Stimulated activated naive CD8-positive, alpha-beta T cell treated with anti-CD3 and anti-CD28 coated beads, Interleukin-15, amount 100 ng/mL, for 72 hours (primary cell): ENCODE measurements at regions not wholly inside any gene's neighbourhood (a gene's known extent, or its start where the extent isn't known, plus 50 kb on each side); places are given as distances from the start of the nearest gene placed in this dataset.

Source experiments
- ATAC-seq: fragments of 150-1000 bp; cut with Tn5 transposase; 2 replicates; pipeline ENCODE4 v1.10.0; 2021; ENCODE audit warnings: mild to moderate bottlenecking, moderate library complexity
- DNase-seq, 2 donors: peaks; one replicate each; pipeline ENCODE4 v3.0.0; 2021 to 2022
- H3K27ac Mint-ChIP-seq, 2 donors: one replicate each; pipeline ENCODE4 v1.8.0; 2022; ENCODE audit warnings: mild to moderate bottlenecking in 2 of 2, mixed read lengths in 2 of 2, moderate library complexity in 2 of 2
- H3K27me3 Mint-ChIP-seq: one replicate; pipeline ENCODE4 v1.8.0; 2022; ENCODE audit warnings: mixed read lengths
- H3K4me1 Mint-ChIP-seq: one replicate; pipeline ENCODE4 v1.8.0; 2022; ENCODE audit warnings: mild to moderate bottlenecking, mixed read lengths
- H3K4me3 Mint-ChIP-seq, 2 donors: one replicate each; pipeline ENCODE4 v1.8.0; 2022; ENCODE audit warnings: mild to moderate bottlenecking in 2 of 2, mixed read lengths in 2 of 2, moderate library complexity in 1 of 2
- H3K9me3 Mint-ChIP-seq, 2 donors: one replicate each; pipeline ENCODE4 v1.8.0; 2022; ENCODE audit warnings: mixed read lengths in 2 of 2

DNA sequence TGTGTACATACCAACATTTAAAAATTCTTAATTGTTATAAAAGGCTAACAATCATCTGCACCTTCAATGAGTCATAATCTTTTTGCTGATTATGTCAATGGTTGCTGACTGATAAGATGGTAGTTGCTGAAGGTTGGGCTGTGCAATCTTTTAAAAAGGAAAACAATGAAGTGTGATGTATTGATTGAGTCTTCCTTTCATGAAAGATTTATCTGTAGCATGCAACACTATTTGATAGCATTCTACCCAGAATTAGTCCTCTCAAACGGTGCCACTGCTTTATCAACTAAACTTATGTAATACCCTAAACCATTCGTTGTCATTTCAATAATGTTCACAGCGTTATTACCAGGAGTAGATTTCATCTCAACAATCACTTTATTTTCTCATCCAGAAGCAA, 2360.6 kb downstream of the PCDH9 start:
- ATAC-seq (no peak), DNase-seq (no peak)
- H3K4me3 Mint-ChIP-seq, result no peak overlapping the region
- H3K9me3 Mint-ChIP-seq, result peaks cover 5 to 7% of the 10 kb centered on the region in 2 donors
- H3K27me3 Mint-ChIP-seq, result no peaks in the 10 kb centered on the region
- H3K4me1 Mint-ChIP-seq, result no peaks in the 10 kb centered on the region
- H3K27ac Mint-ChIP-seq, result no peak overlapping the region

DNA sequence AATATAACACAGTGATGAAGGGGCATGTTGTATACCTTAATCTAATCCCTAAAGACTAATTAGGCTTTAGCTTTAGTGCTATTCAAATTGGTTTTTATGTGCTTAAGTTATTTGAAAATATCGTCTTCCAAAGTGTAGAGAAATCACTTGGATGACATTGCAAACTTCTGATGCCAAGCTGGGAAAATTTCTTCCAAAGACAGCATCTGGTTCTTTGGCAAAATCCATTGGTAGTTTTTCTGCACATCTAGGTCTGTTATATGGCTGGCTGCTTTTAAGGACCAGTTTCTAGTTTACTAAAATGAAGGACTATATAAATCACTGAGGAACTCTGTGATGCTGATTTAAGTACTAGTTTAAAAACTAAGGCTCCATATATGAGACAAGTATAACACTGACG, 2362.3 kb downstream of the PCDH9 start:
- H3K27me3 Mint-ChIP-seq, result no peaks in the 10 kb centered on the region
- H3K4me1 Mint-ChIP-seq, result no peaks in the 10 kb centered on the region
- no peak for DNase-seq
- H3K4me3 Mint-ChIP-seq, result no peak overlapping the region
- peaks cover 7 to 10% of the 10 kb centered on the region in 2 donors for H3K9me3 Mint-ChIP-seq
- ATAC-seq, result no peak
- H3K27ac Mint-ChIP-seq, result no peak overlapping the region

DNA sequence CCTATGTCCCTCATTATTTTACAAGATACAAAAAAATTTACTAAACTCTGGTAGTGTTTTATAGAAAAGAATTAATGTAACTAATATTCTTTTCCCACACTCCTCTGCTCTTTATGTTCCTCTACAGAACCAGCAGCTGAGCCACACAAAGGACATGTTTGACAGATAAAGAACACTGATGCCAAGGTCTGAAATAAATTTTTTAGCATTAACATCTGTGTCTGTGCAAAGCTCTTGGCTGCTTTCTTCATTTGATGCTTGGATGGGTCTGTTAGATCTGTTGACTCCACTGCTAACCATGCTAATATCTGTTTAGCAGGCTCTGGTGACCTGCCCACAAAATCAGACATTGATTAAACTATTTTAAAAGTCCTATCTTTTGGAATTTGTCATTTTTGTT, 2363.8 kb downstream of the PCDH9 start:
- no peak overlapping the region for H3K27ac Mint-ChIP-seq
- ATAC-seq (no peak), DNase-seq (no peak)
- H3K9me3 Mint-ChIP-seq, result peaks cover 7 to 10% of the 10 kb centered on the region in 2 donors
- H3K4me3 Mint-ChIP-seq, result no peak overlapping the region
- H3K27me3 Mint-ChIP-seq, result no peaks in the 10 kb centered on the region
- no peaks in the 10 kb centered on the region for H3K4me1 Mint-ChIP-seq

DNA sequence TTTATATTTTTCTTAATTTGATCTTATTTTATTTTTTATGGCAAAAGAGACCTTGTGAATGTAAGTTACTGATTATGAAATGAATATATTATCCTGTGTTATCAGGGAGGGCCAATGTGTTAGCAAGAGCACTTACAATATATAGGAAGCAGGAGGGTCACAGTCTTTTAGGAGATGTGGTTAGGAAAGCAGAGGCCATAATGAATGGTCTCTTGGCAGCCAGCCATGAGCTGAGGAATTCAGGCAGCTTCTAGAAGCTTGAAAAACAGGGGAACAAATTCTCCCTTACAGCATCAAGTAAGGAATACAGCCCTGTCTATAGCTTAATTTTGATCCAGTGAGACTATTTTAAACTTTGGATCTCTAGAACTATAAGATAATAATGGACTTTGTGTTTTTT, 2374.6 kb downstream of the PCDH9 start:
- Mint-ChIP-seq H3K4me3 (no peak overlapping the region), H3K4me1 (no peaks in the 10 kb centered on the region), H3K9me3 (peaks cover 13 to 15% of the 10 kb centered on the region in 2 donors), H3K27me3 (no peaks in the 10 kb centered on the region), H3K27ac (no peak overlapping the region)
- ATAC-seq, result no peak
- DNase-seq, result no peak

DNA sequence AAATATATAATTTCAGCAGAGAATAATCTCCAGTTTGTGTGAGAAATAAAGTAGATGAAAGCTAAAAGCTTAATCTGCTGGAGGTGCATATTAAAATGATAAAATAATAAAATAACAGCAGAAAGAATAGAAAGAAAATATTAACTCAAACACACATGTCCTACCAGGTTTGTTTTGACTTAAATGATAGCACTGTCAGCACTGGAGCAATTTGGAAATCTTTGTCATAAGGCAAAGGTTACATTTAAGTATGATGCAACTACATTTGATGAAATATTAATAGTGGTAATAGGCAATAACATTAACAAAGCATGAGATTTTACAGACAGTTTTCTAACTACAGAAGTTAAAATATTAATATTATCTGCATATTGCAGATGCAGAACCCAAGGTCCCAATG, 2380.1 kb downstream of the PCDH9 start:
- no peaks in the 10 kb centered on the region for H3K4me1 Mint-ChIP-seq
- peaks cover 0 to 11% of the 10 kb centered on the region in 2 donors for H3K9me3 Mint-ChIP-seq
- H3K27me3 Mint-ChIP-seq, result no peaks in the 10 kb centered on the region
- no peak overlapping the region for H3K4me3 Mint-ChIP-seq
- DNase-seq, result no peak
- no peak overlapping the region for H3K27ac Mint-ChIP-seq
- no peak for ATAC-seq

DNA sequence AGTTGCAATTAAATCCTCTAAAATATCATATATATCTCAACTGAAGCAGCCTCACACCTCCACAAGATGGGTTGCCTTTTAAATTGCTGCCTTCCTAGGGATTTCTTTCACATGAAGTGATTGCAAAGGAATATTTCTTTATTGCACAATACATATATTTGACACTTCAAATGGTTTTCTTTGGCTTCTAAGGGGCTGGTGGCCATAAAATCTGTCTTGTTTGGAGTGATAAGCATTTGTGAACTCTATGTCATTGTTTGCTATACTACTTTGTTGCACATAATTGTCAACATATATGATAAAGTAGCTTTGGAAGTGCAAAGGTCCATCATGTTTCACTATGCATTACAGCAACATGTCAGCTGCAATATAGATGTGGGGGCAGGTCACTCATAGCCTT, 2380.9 kb downstream of the PCDH9 start:
- H3K27me3 Mint-ChIP-seq, result no peaks in the 10 kb centered on the region
- peaks cover 6% of the 10 kb centered on the region in 2 donors for H3K9me3 Mint-ChIP-seq
- no peak overlapping the region for H3K4me3 Mint-ChIP-seq
- DNase-seq (no peak), ATAC-seq (no peak)
- no peaks in the 10 kb centered on the region for H3K4me1 Mint-ChIP-seq
- no peak overlapping the region for H3K27ac Mint-ChIP-seq

DNA sequence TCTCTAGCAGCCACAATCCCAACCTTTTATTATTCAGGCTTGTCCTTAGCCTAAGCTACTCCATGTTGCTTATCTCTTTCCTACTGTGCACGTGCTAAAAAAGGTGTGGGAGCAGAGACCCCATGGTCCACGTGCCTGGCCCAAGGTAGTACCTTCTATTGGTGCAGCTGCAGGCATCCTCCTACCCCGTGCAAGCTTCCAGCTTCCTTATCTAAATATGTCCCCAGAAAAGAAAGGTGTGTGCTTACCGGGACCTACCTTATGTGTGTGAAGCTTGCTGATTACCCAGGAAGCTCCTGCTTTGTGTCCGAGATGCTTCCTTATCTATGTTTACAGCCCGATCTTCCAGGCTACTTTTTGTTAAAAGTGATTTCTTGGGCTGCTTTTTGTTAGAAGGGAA, 2382.4 kb downstream of the PCDH9 start:
- DNase-seq, result no peak
- Mint-ChIP-seq H3K4me3 (no peak overlapping the region), H3K4me1 (no peaks in the 10 kb centered on the region), H3K27me3 (no peaks in the 10 kb centered on the region), H3K9me3 (peaks cover 6 to 7% of the 10 kb centered on the region in 2 donors), H3K27ac (no peak overlapping the region)
- ATAC-seq, result no peak

DNA sequence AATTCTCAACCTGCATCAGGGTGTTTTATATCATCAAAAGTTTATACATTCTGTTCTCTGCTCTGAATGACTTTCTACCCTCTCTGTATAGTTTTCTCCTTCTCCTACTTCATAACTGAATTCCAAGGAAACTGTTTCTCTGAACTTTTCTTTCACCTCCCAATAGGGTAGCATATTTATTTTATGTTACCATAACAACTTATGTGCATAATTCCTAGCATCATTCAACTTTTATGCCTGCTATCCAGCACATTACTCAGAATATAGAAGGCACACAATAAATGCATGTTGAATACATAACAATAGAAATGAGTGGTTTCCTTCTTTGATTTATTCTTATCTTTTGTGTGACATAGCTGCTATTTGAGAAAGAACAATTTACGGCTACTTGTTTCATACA, 2385.0 kb downstream of the PCDH9 start:
- DNase-seq, result no peak
- H3K9me3 Mint-ChIP-seq, result peaks cover 0 to 11% of the 10 kb centered on the region in 2 donors
- no peak overlapping the region for H3K4me3 Mint-ChIP-seq
- ATAC-seq, result no peak
- no peaks in the 10 kb centered on the region for H3K4me1 Mint-ChIP-seq
- H3K27me3 Mint-ChIP-seq, result no peaks in the 10 kb centered on the region
- no peak overlapping the region for H3K27ac Mint-ChIP-seq

DNA sequence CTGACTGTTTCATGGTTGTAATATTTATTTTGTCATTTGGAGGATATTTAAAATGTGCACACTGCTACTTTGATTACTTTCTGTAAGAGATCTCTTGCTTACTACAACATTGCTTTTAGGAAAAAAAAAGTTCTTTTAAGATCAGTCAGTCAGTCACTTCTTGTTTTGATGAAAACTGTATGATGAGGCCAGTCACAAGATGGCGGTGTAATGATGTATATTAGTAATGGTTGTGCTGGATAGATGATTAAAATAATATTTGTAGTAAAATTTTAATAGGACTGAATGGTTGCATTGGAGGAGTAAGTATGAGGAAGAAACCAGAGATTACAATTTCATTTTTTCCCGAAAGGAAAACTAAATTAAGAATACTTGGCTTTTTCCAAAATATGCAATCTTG, 2411.1 kb downstream of the PCDH9 start:
- no peak overlapping the region for H3K4me3 Mint-ChIP-seq
- no peaks in the 10 kb centered on the region for H3K4me1 Mint-ChIP-seq
- no peak overlapping the region for H3K27ac Mint-ChIP-seq
- no peaks in the 10 kb centered on the region for H3K27me3 Mint-ChIP-seq
- DNase-seq (no peak), ATAC-seq (no peak)
- H3K9me3 Mint-ChIP-seq, result peaks cover 6 to 17% of the 10 kb centered on the region in 2 donors

DNA sequence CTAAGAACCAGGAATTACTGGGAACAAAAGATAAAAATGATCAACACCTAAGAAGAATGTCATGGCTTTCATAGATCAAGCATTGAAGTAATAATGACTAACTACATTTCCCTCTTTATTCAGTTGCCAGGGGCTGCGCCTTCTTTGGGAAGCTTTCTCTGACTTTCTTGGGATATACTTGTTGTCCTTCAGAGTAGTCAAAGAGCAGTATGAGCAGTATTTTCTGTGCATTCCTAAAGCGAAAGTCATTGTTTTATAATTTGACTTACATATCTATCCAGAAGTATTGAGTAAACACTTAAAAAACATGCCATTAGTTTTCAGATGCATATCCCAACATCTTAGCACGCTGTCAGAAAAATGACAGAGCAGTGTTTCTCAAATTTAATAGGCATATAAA, 2412.4 kb downstream of the PCDH9 start:
- no peak for DNase-seq
- no peaks in the 10 kb centered on the region for H3K4me1 Mint-ChIP-seq
- H3K27me3 Mint-ChIP-seq, result no peaks in the 10 kb centered on the region
- H3K4me3 Mint-ChIP-seq, result no peak overlapping the region
- H3K27ac Mint-ChIP-seq, result no peak overlapping the region
- ATAC-seq, result no peak
- peaks cover 6 to 17% of the 10 kb centered on the region in 2 donors for H3K9me3 Mint-ChIP-seq

DNA sequence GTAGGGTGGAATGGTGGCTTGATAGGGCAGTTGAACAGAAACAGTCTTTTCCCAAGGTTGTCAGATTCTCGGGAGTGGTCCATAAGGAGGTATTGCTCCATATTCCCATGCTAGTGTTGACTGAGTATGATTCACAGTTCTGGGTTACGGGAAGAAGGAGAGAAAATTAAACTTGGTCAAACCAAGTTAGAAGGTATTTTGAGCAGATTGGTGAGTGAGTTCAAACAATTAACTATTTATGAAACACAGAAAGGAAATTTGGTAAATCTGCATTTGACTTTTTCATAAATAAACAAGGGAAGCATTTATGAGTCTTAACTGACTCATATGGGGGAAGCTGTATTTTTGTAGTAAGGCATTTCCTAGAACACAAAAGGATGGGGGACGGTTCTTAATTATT, 2419.4 kb downstream of the PCDH9 start:
- no peak overlapping the region for H3K4me3 Mint-ChIP-seq
- no peak overlapping the region for H3K27ac Mint-ChIP-seq
- DNase-seq, result no peak
- no peak for ATAC-seq
- peaks cover 9 to 28% of the 10 kb centered on the region in 2 donors for H3K9me3 Mint-ChIP-seq
- no peaks in the 10 kb centered on the region for H3K4me1 Mint-ChIP-seq
- H3K27me3 Mint-ChIP-seq, result no peaks in the 10 kb centered on the region

DNA sequence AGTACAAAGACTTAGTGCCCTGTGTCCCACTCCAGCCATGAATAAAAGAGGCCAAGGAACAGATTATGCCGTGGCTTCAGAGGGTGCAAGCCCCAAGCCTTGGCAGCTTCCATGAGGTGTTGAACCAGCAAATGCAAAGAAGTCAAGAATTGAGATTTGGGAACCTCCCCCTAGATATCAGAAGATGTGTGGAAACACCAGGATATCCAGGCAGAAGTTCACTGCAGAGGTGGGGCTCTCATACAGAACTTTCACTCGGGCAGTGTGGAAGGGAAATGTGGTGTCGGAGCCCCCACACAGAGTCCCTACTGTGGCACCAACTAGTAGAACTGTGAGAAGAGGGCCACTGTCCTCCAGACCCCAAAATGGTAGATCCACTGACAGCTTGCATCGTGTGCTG, 2421.4 kb downstream of the PCDH9 start:
- Mint-ChIP-seq H3K4me3 (no peak overlapping the region), H3K27me3 (no peaks in the 10 kb centered on the region), H3K4me1 (no peaks in the 10 kb centered on the region), H3K27ac (no peak overlapping the region), H3K9me3 (peaks cover 9 to 28% of the 10 kb centered on the region in 2 donors)
- ATAC-seq (no peak), DNase-seq (no peak)

DNA sequence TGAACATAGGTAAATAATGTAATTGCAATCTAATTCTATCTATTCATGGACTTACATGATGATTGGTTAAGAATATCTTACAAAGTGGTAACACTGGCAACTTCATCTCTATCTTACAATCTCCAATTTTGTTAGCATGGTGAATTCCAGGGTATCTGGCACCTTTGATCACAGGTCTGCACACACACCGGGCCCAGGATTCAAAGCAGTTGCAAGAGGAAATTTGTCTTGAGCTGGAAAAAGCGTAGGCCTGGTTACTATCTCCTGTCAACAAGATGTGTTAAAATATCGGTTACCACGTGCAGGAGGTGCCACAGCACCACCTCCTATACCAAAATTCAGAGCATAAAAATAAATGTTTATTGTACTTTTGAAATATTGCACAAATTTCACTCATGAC, 2428.4 kb downstream of the PCDH9 start:
- DNase-seq (no peak), ATAC-seq (no peak)
- Mint-ChIP-seq H3K4me1 (no peaks in the 10 kb centered on the region), H3K27ac (no peak overlapping the region), H3K4me3 (no peak overlapping the region), H3K27me3 (no peaks in the 10 kb centered on the region), H3K9me3 (no peaks in the 10 kb centered on the region)

DNA sequence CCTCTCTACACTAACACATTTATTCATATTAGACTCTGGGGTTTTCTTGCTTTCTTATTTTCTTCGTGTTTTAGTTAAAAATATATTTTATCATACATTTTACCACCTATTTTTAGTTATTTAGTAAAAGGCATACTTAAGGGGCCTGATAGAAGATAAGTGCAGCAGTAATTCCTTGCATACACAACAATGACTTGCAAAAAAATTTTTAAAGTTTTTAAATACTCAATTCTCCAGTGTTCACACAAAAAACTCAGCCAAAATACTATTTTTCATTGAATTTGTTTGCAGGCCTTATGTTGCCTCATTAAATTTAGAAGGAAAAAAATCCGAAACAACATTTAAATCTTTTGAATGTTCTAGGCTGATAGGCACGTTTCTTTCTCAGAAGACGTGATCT, 2431.7 kb downstream of the PCDH9 start:
- no peaks in the 10 kb centered on the region for H3K4me1 Mint-ChIP-seq
- H3K27ac Mint-ChIP-seq, result no peak overlapping the region
- no peaks in the 10 kb centered on the region for H3K27me3 Mint-ChIP-seq
- DNase-seq (no peak), ATAC-seq (no peak)
- H3K4me3 Mint-ChIP-seq, result no peak overlapping the region
- H3K9me3 Mint-ChIP-seq, result peaks cover 8 to 13% of the 10 kb centered on the region in 2 donors

DNA sequence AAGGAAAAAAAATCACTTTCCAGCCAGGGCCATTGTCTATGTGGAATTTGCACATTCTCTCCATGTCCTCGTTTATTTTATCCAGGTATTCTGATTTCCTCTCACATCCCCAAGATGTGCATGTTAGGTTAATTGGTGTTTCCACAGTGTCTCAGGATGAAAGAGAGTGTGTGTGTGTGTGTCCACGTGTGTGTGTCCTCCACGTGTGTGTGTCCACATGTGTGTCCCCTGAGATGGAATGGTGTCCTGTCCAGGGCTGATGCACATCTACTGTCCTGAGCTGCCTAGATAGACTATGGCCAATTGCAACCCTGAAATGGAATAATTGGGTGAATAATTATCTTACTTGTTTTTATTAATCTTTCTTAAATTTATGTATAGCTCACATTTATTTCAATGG, 2436.5 kb downstream of the PCDH9 start:
- Mint-ChIP-seq H3K27me3 (no peaks in the 10 kb centered on the region), H3K4me3 (no peak overlapping the region), H3K4me1 (no peaks in the 10 kb centered on the region), H3K27ac (no peak overlapping the region), H3K9me3 (peaks cover 28 to 37% of the 10 kb centered on the region in 2 donors)
- ATAC-seq (no peak), DNase-seq (no peak)

DNA sequence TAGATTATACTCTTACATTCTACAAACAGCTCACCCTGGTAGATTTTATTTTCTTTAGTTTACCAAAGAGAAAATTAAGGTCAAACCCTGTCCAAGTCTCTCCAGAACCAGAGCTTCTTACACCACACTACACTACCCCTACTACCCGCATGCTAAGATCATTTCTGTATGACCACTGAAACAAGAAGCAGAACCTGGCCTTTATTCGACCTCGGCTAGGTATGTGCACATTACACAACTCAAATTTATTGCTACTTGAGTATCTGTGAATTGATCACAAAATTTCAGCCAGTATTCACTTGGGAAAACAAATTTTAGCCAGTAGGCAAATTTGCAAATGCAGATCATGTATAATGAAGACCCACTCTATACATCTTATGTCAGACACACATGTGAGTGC, 2437.0 kb downstream of the PCDH9 start:
- Mint-ChIP-seq H3K27me3 (no peaks in the 10 kb centered on the region), H3K27ac (no peak overlapping the region), H3K9me3 (peaks cover 28 to 37% of the 10 kb centered on the region in 2 donors), H3K4me1 (no peaks in the 10 kb centered on the region), H3K4me3 (no peak overlapping the region)
- DNase-seq (no peak), ATAC-seq (no peak)

DNA sequence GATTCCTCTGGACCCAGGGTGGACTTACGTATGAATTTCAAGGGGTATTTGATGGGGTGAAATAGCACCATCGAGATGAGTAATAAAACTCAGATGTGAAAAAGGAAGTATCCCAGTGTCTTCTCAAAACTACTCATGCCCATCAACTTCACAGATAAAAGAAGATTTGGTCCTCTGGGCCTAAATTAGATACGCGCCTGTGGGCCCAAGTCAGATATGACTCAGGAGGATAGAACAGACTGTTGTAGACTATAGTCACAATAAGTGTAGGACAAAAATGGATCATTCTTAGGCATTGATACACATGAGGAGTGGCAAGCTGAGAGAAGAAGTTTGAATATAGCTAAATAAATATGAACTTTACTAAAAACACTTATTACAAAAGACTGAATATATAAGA, 2438.8 kb downstream of the PCDH9 start:
- DNase-seq (no peak), ATAC-seq (no peak)
- Mint-ChIP-seq H3K4me3 (no peak overlapping the region), H3K27me3 (no peaks in the 10 kb centered on the region), H3K4me1 (no peaks in the 10 kb centered on the region), H3K9me3 (peaks cover 30 to 41% of the 10 kb centered on the region in 2 donors), H3K27ac (no peak overlapping the region)

DNA sequence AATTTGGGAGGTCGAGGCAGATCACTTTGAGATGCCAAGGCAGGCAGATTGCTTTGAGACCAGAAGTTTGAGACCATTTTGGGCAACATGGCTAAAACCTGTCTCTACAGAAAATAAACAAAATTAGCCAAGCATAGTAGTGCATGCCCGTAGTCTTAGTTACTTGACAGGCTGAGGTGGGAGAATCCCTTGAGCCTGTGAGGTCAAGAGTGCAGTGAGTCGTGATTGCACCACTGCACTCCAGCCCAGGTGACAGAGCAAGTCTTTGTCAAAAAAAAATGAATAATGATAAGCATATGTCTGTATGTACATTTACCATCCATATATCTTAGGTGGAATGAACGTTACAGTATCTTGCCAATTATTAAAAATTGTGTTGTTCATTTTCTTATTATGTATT, 2447.7 kb downstream of the PCDH9 start:
- no peaks in the 10 kb centered on the region for H3K27me3 Mint-ChIP-seq
- no peak for DNase-seq
- H3K4me1 Mint-ChIP-seq, result no peaks in the 10 kb centered on the region
- no peak overlapping the region for H3K4me3 Mint-ChIP-seq
- no peak overlapping the region for H3K27ac Mint-ChIP-seq
- ATAC-seq, result no peak
- peaks cover 11 to 15% of the 10 kb centered on the region in 2 donors for H3K9me3 Mint-ChIP-seq
